HEK293 (cell line): ENCODE measurements at regions not wholly inside any gene's neighbourhood (a gene's known extent, or its start where the extent isn't known, plus 50 kb on each side); places are given as distances from the start of the nearest gene placed in this dataset.

Source experiments
- TRIM28 ChIP-seq: IDR thresholded peaks from 2 replicates; pipeline ENCODE4 v1.6.1; 2011; ENCODE audit warnings: low read length, control low read depth, borderline replicate concordance
- YY1 ChIP-seq: fragments of 450-650 bp; formaldehyde crosslinking; IDR thresholded peaks from 2 replicates; pipeline ENCODE4 v1.5.1; 2018; ENCODE audit warnings: missing biosample characterization, missing genetic modification characterization
- ZNF133 ChIP-seq: fragments of 450-650 bp; formaldehyde crosslinking; IDR thresholded peaks from 2 replicates; pipeline ENCODE4 v1.5.1; 2016; ENCODE audit warnings: missing biosample characterization, missing genetic modification characterization
- ZNF175 ChIP-seq: fragments of 450-650 bp; formaldehyde crosslinking; IDR thresholded peaks from 2 replicates; pipeline ENCODE4 v1.5.1; 2016; ENCODE audit warnings: missing biosample characterization, missing genetic modification characterization
- ZNF274 ChIP-seq, 2 experiments: fragments of 200-500 bp in 1 of 2; fragments of 450-650 bp in 1 of 2; sonication (Bioruptor generic) in 1 of 2; formaldehyde crosslinking in 1 of 2; IDR thresholded peaks; 2 replicates each; pipeline versions ENCODE4 v1.5.1 to v1.6.1; 2014 to 2016; ENCODE audit warnings: borderline replicate concordance in 1 of 2, inconsistent platforms in 1 of 2, low read length in 1 of 2, missing biosample characterization in 1 of 2, missing genetic modification characterization in 1 of 2
- ZNF311 ChIP-seq: fragments of 450-650 bp; formaldehyde crosslinking; IDR thresholded peaks from 2 replicates; pipeline ENCODE4 v1.5.1; 2017; ENCODE audit warnings: missing biosample characterization, missing genetic modification characterization, borderline replicate concordance
- ZNF350 ChIP-seq: fragments of 450-650 bp; formaldehyde crosslinking; IDR thresholded peaks from 2 replicates; pipeline ENCODE4 v1.5.0; 2017; ENCODE audit warnings: missing biosample characterization, mild to moderate bottlenecking, missing genetic modification characterization
- ZNF776 ChIP-seq: fragments of 450-650 bp; formaldehyde crosslinking; IDR thresholded peaks from 2 replicates; pipeline ENCODE4 v1.5.0; 2017; ENCODE audit warnings: missing biosample characterization, missing genetic modification characterization, borderline replicate concordance
- ZNF777 ChIP-seq: fragments of 450-650 bp; formaldehyde crosslinking; IDR thresholded peaks from 2 replicates; pipeline ENCODE4 v1.5.1; 2017; ENCODE audit warnings: missing biosample characterization, missing genetic modification characterization, borderline replicate concordance
- TF ChIP-seq, protein P1 (sequence below): fragments of 450-650 bp; formaldehyde crosslinking; IDR thresholded peaks from 2 replicates; pipeline ENCODE4 v1.5.1; 2016; ENCODE audit warnings: missing biosample characterization, missing genetic modification characterization
- TF ChIP-seq, protein P2 (sequence below): fragments of 450-650 bp; formaldehyde crosslinking; IDR thresholded peaks from 2 replicates; pipeline ENCODE4 v1.5.1; 2016; ENCODE audit warnings: missing biosample characterization, missing genetic modification characterization
- TF ChIP-seq, protein P3 (sequence below): fragments of 450-650 bp; formaldehyde crosslinking; IDR thresholded peaks from 2 replicates; pipeline ENCODE4 v1.5.1; 2016; ENCODE audit warnings: missing biosample characterization, missing genetic modification characterization, low read depth
- TF ChIP-seq, protein P4 (sequence below): fragments of 450-650 bp; formaldehyde crosslinking; IDR thresholded peaks from 2 replicates; pipeline ENCODE4 v1.5.1; 2016; ENCODE audit warnings: missing biosample characterization, missing genetic modification characterization

DNA sequence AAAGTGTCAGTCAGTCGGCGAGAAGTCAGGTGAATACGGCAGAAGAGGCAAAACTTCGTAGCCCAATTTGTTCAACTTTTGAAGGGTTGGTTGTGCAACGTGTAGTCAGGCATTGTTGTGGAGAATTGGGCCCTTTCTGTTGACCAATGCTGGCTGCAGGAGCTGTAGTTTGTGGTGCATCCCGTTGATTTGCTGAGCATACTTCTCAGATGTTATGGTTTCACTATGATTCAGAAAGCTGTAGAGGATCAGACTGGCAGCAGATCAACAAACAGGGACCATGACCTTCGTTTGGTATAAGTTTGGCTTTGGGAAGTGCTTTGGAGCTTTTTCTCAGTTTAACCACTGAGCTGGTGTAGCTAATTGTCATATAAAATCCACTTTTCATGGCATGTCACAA lies 190.2 kb upstream of the ADAMTS5 start:
- TF ChIP-seq ZNF175 (tag by site-specific recombination) (no peak), ZNF274 (IDR thresholded peaks at IDR 0.05; ENCODE audit: low read length) (no peak), ZNF274 (tag by site-specific recombination; IDR thresholded peaks at IDR 0.05; ENCODE audit: borderline replicate concordance) (no peak), ZNF777 (no peak), ZNF776 (tag by site-specific recombination) (no peak), TRIM28 (no peak), ZNF311 (tag by site-specific recombination) (no peak), ZNF350 (no peak), ZNF133 (tag by site-specific recombination) (no peak), YY1 (tag by site-specific recombination) (no peak)
- TF ChIP-seq, protein P1, sequence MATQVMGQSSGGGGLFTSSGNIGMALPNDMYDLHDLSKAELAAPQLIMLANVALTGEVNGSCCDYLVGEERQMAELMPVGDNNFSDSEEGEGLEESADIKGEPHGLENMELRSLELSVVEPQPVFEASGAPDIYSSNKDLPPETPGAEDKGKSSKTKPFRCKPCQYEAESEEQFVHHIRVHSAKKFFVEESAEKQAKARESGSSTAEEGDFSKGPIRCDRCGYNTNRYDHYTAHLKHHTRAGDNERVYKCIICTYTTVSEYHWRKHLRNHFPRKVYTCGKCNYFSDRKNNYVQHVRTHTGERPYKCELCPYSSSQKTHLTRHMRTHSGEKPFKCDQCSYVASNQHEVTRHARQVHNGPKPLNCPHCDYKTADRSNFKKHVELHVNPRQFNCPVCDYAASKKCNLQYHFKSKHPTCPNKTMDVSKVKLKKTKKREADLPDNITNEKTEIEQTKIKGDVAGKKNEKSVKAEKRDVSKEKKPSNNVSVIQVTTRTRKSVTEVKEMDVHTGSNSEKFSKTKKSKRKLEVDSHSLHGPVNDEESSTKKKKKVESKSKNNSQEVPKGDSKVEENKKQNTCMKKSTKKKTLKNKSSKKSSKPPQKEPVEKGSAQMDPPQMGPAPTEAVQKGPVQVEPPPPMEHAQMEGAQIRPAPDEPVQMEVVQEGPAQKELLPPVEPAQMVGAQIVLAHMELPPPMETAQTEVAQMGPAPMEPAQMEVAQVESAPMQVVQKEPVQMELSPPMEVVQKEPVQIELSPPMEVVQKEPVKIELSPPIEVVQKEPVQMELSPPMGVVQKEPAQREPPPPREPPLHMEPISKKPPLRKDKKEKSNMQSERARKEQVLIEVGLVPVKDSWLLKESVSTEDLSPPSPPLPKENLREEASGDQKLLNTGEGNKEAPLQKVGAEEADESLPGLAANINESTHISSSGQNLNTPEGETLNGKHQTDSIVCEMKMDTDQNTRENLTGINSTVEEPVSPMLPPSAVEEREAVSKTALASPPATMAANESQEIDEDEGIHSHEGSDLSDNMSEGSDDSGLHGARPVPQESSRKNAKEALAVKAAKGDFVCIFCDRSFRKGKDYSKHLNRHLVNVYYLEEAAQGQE: no peak
- TF ChIP-seq, protein P2, sequence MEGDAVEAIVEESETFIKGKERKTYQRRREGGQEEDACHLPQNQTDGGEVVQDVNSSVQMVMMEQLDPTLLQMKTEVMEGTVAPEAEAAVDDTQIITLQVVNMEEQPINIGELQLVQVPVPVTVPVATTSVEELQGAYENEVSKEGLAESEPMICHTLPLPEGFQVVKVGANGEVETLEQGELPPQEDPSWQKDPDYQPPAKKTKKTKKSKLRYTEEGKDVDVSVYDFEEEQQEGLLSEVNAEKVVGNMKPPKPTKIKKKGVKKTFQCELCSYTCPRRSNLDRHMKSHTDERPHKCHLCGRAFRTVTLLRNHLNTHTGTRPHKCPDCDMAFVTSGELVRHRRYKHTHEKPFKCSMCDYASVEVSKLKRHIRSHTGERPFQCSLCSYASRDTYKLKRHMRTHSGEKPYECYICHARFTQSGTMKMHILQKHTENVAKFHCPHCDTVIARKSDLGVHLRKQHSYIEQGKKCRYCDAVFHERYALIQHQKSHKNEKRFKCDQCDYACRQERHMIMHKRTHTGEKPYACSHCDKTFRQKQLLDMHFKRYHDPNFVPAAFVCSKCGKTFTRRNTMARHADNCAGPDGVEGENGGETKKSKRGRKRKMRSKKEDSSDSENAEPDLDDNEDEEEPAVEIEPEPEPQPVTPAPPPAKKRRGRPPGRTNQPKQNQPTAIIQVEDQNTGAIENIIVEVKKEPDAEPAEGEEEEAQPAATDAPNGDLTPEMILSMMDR (tag by site-specific recombination): no peak
- TF ChIP-seq, protein P3, sequence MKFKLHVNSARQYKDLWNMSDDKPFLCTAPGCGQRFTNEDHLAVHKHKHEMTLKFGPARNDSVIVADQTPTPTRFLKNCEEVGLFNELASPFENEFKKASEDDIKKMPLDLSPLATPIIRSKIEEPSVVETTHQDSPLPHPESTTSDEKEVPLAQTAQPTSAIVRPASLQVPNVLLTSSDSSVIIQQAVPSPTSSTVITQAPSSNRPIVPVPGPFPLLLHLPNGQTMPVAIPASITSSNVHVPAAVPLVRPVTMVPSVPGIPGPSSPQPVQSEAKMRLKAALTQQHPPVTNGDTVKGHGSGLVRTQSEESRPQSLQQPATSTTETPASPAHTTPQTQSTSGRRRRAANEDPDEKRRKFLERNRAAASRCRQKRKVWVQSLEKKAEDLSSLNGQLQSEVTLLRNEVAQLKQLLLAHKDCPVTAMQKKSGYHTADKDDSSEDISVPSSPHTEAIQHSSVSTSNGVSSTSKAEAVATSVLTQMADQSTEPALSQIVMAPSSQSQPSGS (tag by site-specific recombination): no peak
- TF ChIP-seq, protein P4, sequence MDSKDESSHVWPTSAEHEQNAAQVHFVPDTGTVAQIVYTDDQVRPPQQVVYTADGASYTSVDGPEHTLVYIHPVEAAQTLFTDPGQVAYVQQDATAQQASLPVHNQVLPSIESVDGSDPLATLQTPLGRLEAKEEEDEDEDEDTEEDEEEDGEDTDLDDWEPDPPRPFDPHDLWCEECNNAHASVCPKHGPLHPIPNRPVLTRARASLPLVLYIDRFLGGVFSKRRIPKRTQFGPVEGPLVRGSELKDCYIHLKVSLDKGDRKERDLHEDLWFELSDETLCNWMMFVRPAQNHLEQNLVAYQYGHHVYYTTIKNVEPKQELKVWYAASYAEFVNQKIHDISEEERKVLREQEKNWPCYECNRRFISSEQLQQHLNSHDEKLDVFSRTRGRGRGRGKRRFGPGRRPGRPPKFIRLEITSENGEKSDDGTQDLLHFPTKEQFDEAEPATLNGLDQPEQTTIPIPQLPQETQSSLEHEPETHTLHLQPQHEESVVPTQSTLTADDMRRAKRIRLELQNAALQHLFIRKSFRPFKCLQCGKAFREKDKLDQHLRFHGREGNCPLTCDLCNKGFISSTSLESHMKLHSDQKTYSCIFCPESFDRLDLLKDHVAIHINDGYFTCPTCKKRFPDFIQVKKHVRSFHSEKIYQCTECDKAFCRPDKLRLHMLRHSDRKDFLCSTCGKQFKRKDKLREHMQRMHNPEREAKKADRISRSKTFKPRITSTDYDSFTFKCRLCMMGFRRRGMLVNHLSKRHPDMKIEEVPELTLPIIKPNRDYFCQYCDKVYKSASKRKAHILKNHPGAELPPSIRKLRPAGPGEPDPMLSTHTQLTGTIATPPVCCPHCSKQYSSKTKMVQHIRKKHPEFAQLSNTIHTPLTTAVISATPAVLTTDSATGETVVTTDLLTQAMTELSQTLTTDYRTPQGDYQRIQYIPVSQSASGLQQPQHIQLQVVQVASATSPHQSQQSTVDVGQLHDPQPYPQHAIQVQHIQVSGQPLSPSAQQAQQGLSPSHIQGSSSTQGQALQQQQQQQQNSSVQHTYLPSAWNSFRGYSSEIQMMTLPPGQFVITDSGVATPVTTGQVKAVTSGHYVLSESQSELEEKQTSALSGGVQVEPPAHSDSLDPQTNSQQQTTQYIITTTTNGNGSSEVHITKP (tag by site-specific recombination): no peak
